Thymus (tissue), 11 donors: ENCODE measurements at regions not wholly inside any gene's neighbourhood (a gene's known extent, or its start where the extent isn't known, plus 50 kb on each side); places are given as distances from the start of the nearest gene placed in this dataset.

ENCODE experiments used
- DNase-seq, 9 donors: peaks; one replicate each; pipeline ENCODE4 v3.0.0-alpha.2; 2013; ENCODE audit warnings: low spot score in 9 of 9, low read depth in 6 of 9, missing footprints in 1 of 9
- H3K27ac ChIP-seq, 2 donors: one replicate each; pipeline ENCODE4 v1.5.1; 2013; ENCODE audit warnings: control low read depth in 1 of 2, low read depth in 1 of 2, low read length in 1 of 2, mild to moderate bottlenecking in 1 of 2, moderate library complexity in 1 of 2
- H3K27me3 ChIP-seq, 2 donors: one replicate each; pipeline ENCODE4 v1.5.1; 2013; ENCODE audit warnings: low read length in 1 of 2; ENCODE audit not compliant: control insufficient read depth in 2 of 2, insufficient read depth in 1 of 2
- H3K36me3 ChIP-seq, 2 donors: one replicate each; pipeline ENCODE4 v1.5.1; 2013; ENCODE audit warnings: low read length in 1 of 2, mild to moderate bottlenecking in 1 of 2, moderate library complexity in 1 of 2; ENCODE audit not compliant: control insufficient read depth in 2 of 2, insufficient read depth in 2 of 2
- H3K4me1 ChIP-seq, 2 donors: one replicate each; pipeline ENCODE4 v1.5.1; 2013; ENCODE audit warnings: low read length in 2 of 2; ENCODE audit not compliant: control insufficient read depth in 2 of 2, insufficient read depth in 2 of 2
- H3K4me3 ChIP-seq, 2 donors: one replicate each; pipeline ENCODE4 v1.5.1; 2013; ENCODE audit warnings: low read length in 2 of 2, control low read depth in 1 of 2, mild to moderate bottlenecking in 1 of 2
- H3K9me3 ChIP-seq, 2 donors: one replicate each; pipeline ENCODE4 v1.5.1; 2013; ENCODE audit warnings: low read length in 1 of 2, mild to moderate bottlenecking in 1 of 2; ENCODE audit not compliant: control insufficient read depth in 2 of 2, insufficient read depth in 1 of 2
- WGBS: extraction: QIAGEN DNeasy Blood & Tissue Kit; methylation state at CpG from one replicate; pipeline ENCODE4 v1.1.7; 2013; 5-methylcytosine and 5-hydroxymethylcytosine counted together
- donor health status: healthy.

GRCh38 chr21:26637201-26637745 is 64.2 kb upstream of the CYYR1 start:
- Histone ChIP-seq H3K4me1 (no peaks in the 10 kb centered on the region), H3K27me3 (no peaks in the 10 kb centered on the region), H3K9me3 (peaks cover 0 to 2% of the 10 kb centered on the region in 2 donors), H3K27ac (no peak overlapping the region), H3K4me3 (no peak overlapping the region), H3K36me3 (no peaks in the 10 kb centered on the region)
- no peak for DNase-seq
- WGBS = 73% methylated on average over 4 of the region's 4 CpGs

- no peaks in the 10 kb centered on the region for H3K4me1 ChIP-seq
- no peak for DNase-seq
- H3K4me3 ChIP-seq = no peak overlapping the region
- peaks cover 0 to 4% of the 10 kb centered on the region in 2 donors for H3K9me3 ChIP-seq
- H3K27ac ChIP-seq = no peak overlapping the region
- WGBS = 94% methylated on average over 3 of the region's 3 CpGs
- no peaks in the 10 kb centered on the region for H3K27me3 ChIP-seq
- no peaks in the 10 kb centered on the region for H3K36me3 ChIP-seq
Observed at GRCh38 chr21:26635681-26636080, 62.6 kb upstream of the CYYR1 start.

- DNase-seq = no peak
- H3K27ac ChIP-seq = no peak overlapping the region
- H3K36me3 ChIP-seq = no peaks in the 10 kb centered on the region
- no peaks in the 10 kb centered on the region for H3K27me3 ChIP-seq
- peaks cover 0 to 4% of the 10 kb centered on the region in 2 donors for H3K9me3 ChIP-seq
- 50% methylated on average over 2 of the region's 2 CpGs for WGBS
- H3K4me1 ChIP-seq = no peaks in the 10 kb centered on the region
- H3K4me3 ChIP-seq = no peak overlapping the region
Observed at GRCh38 chr21:26632691-26633090, 59.6 kb upstream of the CYYR1 start.

GRCh38 chr21:26626187-26626586 is 53.1 kb upstream of the CYYR1 start:
- Histone ChIP-seq H3K36me3 (no peaks in the 10 kb centered on the region), H3K27me3 (no peaks in the 10 kb centered on the region), H3K9me3 (peaks cover 0 to 15% of the 10 kb centered on the region in 2 donors), H3K4me3 (no peak overlapping the region), H3K27ac (no peak overlapping the region), H3K4me1 (no peaks in the 10 kb centered on the region)
- WGBS = 93% methylated on average over 14 of the region's 14 CpGs
- DNase-seq = no peak

GRCh38 chr21:26624983-26625519 is 52.0 kb upstream of the CYYR1 start:
- 57% methylated on average over 6 of the region's 6 CpGs for WGBS
- Histone ChIP-seq H3K36me3 (no peaks in the 10 kb centered on the region), H3K4me1 (no peaks in the 10 kb centered on the region), H3K27me3 (no peaks in the 10 kb centered on the region), H3K9me3 (peaks cover 0 to 15% of the 10 kb centered on the region in 2 donors), H3K4me3 (no peak overlapping the region), H3K27ac (no peak overlapping the region)
- no peak for DNase-seq
